ENCODE measurements at regions not wholly inside any gene's neighbourhood (a gene's known extent, or its start where the extent isn't known, plus 50 kb on each side); places are given as distances from the start of the nearest gene placed in this dataset.

GRCh38 chr2:236793023-236794011, 223.7 kb downstream of the ACKR3 start:
- no peak for ATAC-seq
- DNase-seq (ENCODE audit: low spot score) = peak; percentile 42

- DNase-seq (ENCODE audit: low spot score) = no peak
- no peak for ATAC-seq
These were observed 224.7 kb downstream of the ACKR3 start for GRCh38 chr2:236794176-236794957.

GRCh38 chr2:236795169-236795860, 225.7 kb downstream of the ACKR3 start:
- no peak for DNase-seq (ENCODE audit: low spot score)
- ATAC-seq = no peak

- DNase-seq (ENCODE audit: low spot score) = no peak
- ATAC-seq = no peak
These were observed 226.2 kb downstream of the ACKR3 start for GRCh38 chr2:236795861-236796219.

- DNase-seq (ENCODE audit: low spot score) (no peak), ATAC-seq (no peak)
These were observed 226.6 kb downstream of the ACKR3 start for GRCh38 chr2:236796236-236796635.

GRCh38 chr2:236797411-236797810, 227.8 kb downstream of the ACKR3 start:
- no peak for DNase-seq (ENCODE audit: low spot score)

GRCh38 chr2:236798491-236798890, 228.9 kb downstream of the ACKR3 start:
- DNase-seq (ENCODE audit: low spot score) (no peak), ATAC-seq (no peak)

More at GRCh38 chr2:236797411-236797810, 227.8 kb downstream of the ACKR3 start:
- no peak for ATAC-seq

GRCh38 chr2:236799391-236800026, 229.9 kb downstream of the ACKR3 start:
- ATAC-seq (no peak), DNase-seq (ENCODE audit: low spot score) (no peak)

- DNase-seq (ENCODE audit: low spot score) (peak; percentile 63), ATAC-seq (peak; percentile 87)
These were observed 233.2 kb downstream of the ACKR3 start for GRCh38 chr2:236802862-236803261.

- DNase-seq (ENCODE audit: low spot score) = no peak
- ATAC-seq = no peak
These were observed 234.0 kb downstream of the ACKR3 start for GRCh38 chr2:236803621-236804020.

- ATAC-seq (no peak), DNase-seq (ENCODE audit: low spot score) (no peak)
These were observed 236.3 kb downstream of the ACKR3 start for GRCh38 chr2:236805800-236806531.

- ATAC-seq = no peak
- DNase-seq (ENCODE audit: low spot score) = no peak
These were observed 240.1 kb downstream of the ACKR3 start for GRCh38 chr2:236809716-236810115.

- peak; percentile 62 for ATAC-seq
- no peak for DNase-seq (ENCODE audit: low spot score)
These were observed 241.5 kb downstream of the ACKR3 start for GRCh38 chr2:236811062-236811656.

GRCh38 chr2:236813766-236814165, 244.1 kb downstream of the ACKR3 start:
- no peak for ATAC-seq
- no peak for DNase-seq (ENCODE audit: low spot score)

- no peak for ATAC-seq
- no peak for DNase-seq (ENCODE audit: low spot score)
These were observed 245.0 kb downstream of the ACKR3 start for GRCh38 chr2:236814593-236814992.

- ATAC-seq (no peak), DNase-seq (ENCODE audit: low spot score) (no peak)
These were observed 246.1 kb downstream of the ACKR3 start for GRCh38 chr2:236815746-236816145.

- DNase-seq (ENCODE audit: low spot score) (no peak), ATAC-seq (no peak)
These were observed 246.9 kb downstream of the ACKR3 start for GRCh38 chr2:236816197-236817170.

- no peak for DNase-seq (ENCODE audit: low spot score)
- ATAC-seq = no peak
These were observed 248.8 kb downstream of the ACKR3 start for GRCh38 chr2:236818281-236819045.

Data from left lobe of liver (tissue), 2 donors.